Neuronal stem cell (in vitro differentiated cells): ENCODE measurements at regions not wholly inside any gene's neighbourhood (a gene's known extent, or its start where the extent isn't known, plus 50 kb on each side); places are given as distances from the start of the nearest gene placed in this dataset.
"Not testable (repeated sequence)": the region's sequence is repeated elsewhere in the genome, so short reads cannot be mapped to it uniquely, and the experiment has no call there.

ENCODE experiments used
- DNase-seq: peaks from one replicate; pipeline ENCODE4 v3.0.0-alpha.2; 2013; ENCODE audit warnings: low spot score
- H2AFZ ChIP-seq: one replicate; pipeline ENCODE4 v1.6.1; 2013; ENCODE audit warnings: mild to moderate bottlenecking, low read length, inconsistent platforms
- H2AK5ac ChIP-seq: 2 replicates; pipeline ENCODE4 v1.6.1; 2013; ENCODE audit warnings: low read depth, mild to moderate bottlenecking, inconsistent platforms, low read length, moderate library complexity, mixed read lengths
- H2BK120ac ChIP-seq: 2 replicates; pipeline ENCODE4 v1.6.1; 2013; ENCODE audit warnings: low read depth, mild to moderate bottlenecking, inconsistent platforms, low read length, moderate library complexity, mixed read lengths
- H2BK12ac ChIP-seq: one replicate; pipeline ENCODE4 v1.6.1; 2013; ENCODE audit warnings: low read length, inconsistent platforms
- H2BK15ac ChIP-seq: 2 replicates; pipeline ENCODE4 v1.6.1; 2013; ENCODE audit warnings: mild to moderate bottlenecking, low read length, inconsistent platforms, mixed read lengths
- H2BK5ac ChIP-seq: one replicate; pipeline ENCODE4 v1.6.1; 2013; ENCODE audit warnings: inconsistent platforms, mild to moderate bottlenecking, low read length, moderate library complexity
- H3K14ac ChIP-seq: one replicate; pipeline ENCODE4 v1.6.1; 2013; ENCODE audit warnings: low read length, inconsistent platforms
- H3K18ac ChIP-seq: 2 replicates; pipeline ENCODE4 v1.6.1; 2013; ENCODE audit warnings: low read length, inconsistent platforms
- H3K23ac ChIP-seq: 2 replicates; pipeline ENCODE4 v1.6.1; 2013; ENCODE audit warnings: low read depth, mild to moderate bottlenecking, mixed read lengths, low read length, inconsistent platforms; ENCODE audit not compliant: poor library complexity
- H3K27ac ChIP-seq: replicated peaks from 3 replicates; pipeline ENCODE4 v1.5.1; 2013; ENCODE audit warnings: low read length, inconsistent platforms
- H3K27me3 ChIP-seq, 3 experiments: 2 replicates each; pipeline ENCODE4 v1.6.1; 2013; ENCODE audit warnings: low read length in 3 of 3, mild to moderate bottlenecking in 2 of 3, inconsistent platforms in 1 of 3, low read depth in 1 of 3, mixed read lengths in 1 of 3, moderate library complexity in 1 of 3; ENCODE audit not compliant: control insufficient read depth in 3 of 3, insufficient read depth in 3 of 3
- H3K36me3 ChIP-seq, 2 donors: replicated peaks in 1 of 2; 2 replicates each; pipeline ENCODE4 v1.6.1; 2013; ENCODE audit warnings: low read length in 2 of 2; ENCODE audit not compliant: control insufficient read depth in 2 of 2, insufficient read depth in 2 of 2
- H3K4ac ChIP-seq: 2 replicates; pipeline ENCODE4 v1.6.1; 2013; ENCODE audit warnings: inconsistent platforms, mild to moderate bottlenecking, low read length, moderate library complexity
- H3K4me1 ChIP-seq, 2 donors: 1 replicate in 1 of 2; 2 replicates in 1 of 2; pipeline ENCODE4 v1.6.1; 2013; ENCODE audit warnings: low read length in 2 of 2, low read depth in 1 of 2; ENCODE audit not compliant: control insufficient read depth in 2 of 2, insufficient read depth in 1 of 2
- H3K4me2 ChIP-seq: one replicate; pipeline ENCODE4 v1.6.1; 2013; ENCODE audit warnings: mild to moderate bottlenecking, low read length, inconsistent platforms; ENCODE audit not compliant: insufficient read depth, poor library complexity, severe bottlenecking
- H3K4me3 ChIP-seq, 2 donors: 2 replicates each; pipeline ENCODE4 v1.5.1; 2013; ENCODE audit warnings: low read length in 2 of 2, mild to moderate bottlenecking in 2 of 2, inconsistent platforms in 1 of 2, moderate library complexity in 1 of 2
- H3K79me1 ChIP-seq: one replicate; pipeline ENCODE4 v1.6.1; 2013; ENCODE audit warnings: low read depth, mild to moderate bottlenecking, inconsistent platforms, low read length, moderate library complexity
- H3K9ac ChIP-seq: one replicate; pipeline ENCODE4 v1.6.1; 2013; ENCODE audit warnings: mild to moderate bottlenecking, low read depth, low read length, inconsistent platforms; ENCODE audit not compliant: poor library complexity
- H3K9me3 ChIP-seq, 2 donors: replicated peaks in 1 of 2; 2 replicates each; pipeline versions ENCODE3 to v1.6.1; 2013; ENCODE audit warnings: low read length in 2 of 2, mild to moderate bottlenecking in 2 of 2, inconsistent platforms in 1 of 2, low read depth in 1 of 2, mixed read lengths in 1 of 2, moderate library complexity in 1 of 2; ENCODE audit not compliant: control insufficient read depth in 2 of 2, insufficient read depth in 1 of 2
- H4K8ac ChIP-seq: one replicate; pipeline ENCODE4 v1.6.1; 2013; ENCODE audit warnings: low read depth, mild to moderate bottlenecking, inconsistent platforms, low read length, moderate library complexity
- H4K91ac ChIP-seq: one replicate; pipeline ENCODE4 v1.6.1; 2013; ENCODE audit warnings: low read length, low read depth, mild to moderate bottlenecking, inconsistent platforms; ENCODE audit not compliant: poor library complexity
- WGBS, 2 donors: extraction: QIAGEN DNeasy Blood & Tissue Kit; methylation state at CpG; one replicate each; pipeline ENCODE4 v1.1.7; 2013; ENCODE audit warnings: missing lambda C conversion rate in 2 of 2, mixed read lengths in 1 of 2; ENCODE audit not compliant: insufficient read length in 2 of 2, insufficient replicate concordance in 1 of 2; ENCODE audit errors: extremely low coverage in 2 of 2; 5-methylcytosine and 5-hydroxymethylcytosine counted together

GRCh38 chr13:18258801-18259419 is 922.7 kb downstream of the TUBA3C start:
- not testable (repeated sequence) for H2BK12ac ChIP-seq, H2BK120ac ChIP-seq, H3K79me1 ChIP-seq, H3K18ac ChIP-seq, H3K36me3 ChIP-seq, H3K14ac ChIP-seq, H2AK5ac ChIP-seq, H3K23ac ChIP-seq, H4K91ac ChIP-seq, DNase-seq, H2AFZ ChIP-seq, H3K27ac ChIP-seq, H2BK5ac ChIP-seq, H4K8ac ChIP-seq, H3K4me1 ChIP-seq, H3K9ac ChIP-seq, H3K27me3 ChIP-seq, H3K9me3 ChIP-seq, H3K4ac ChIP-seq, H2BK15ac ChIP-seq, H3K4me2 ChIP-seq, H3K4me3 ChIP-seq
- no CpG with 5 or more reads among the region's 25 CpGs for WGBS, 2 donors

- not testable (repeated sequence) for H2AFZ ChIP-seq, H2BK5ac ChIP-seq, H3K4me3 ChIP-seq, H3K18ac ChIP-seq, H2BK120ac ChIP-seq, H3K27ac ChIP-seq, H2BK12ac ChIP-seq, H4K91ac ChIP-seq, H3K9me3 ChIP-seq, H3K4ac ChIP-seq, H2BK15ac ChIP-seq, H4K8ac ChIP-seq, DNase-seq, H3K23ac ChIP-seq, H3K79me1 ChIP-seq, H3K27me3 ChIP-seq, H2AK5ac ChIP-seq, H3K36me3 ChIP-seq, H3K4me1 ChIP-seq, H3K4me2 ChIP-seq, H3K9ac ChIP-seq, H3K14ac ChIP-seq
- WGBS, 2 donors: no CpG with 5 or more reads among the region's 9 CpGs
Observed at GRCh38 chr13:18257686-18258085, 923.9 kb downstream of the TUBA3C start.

GRCh38 chr13:18252848-18253247 is 928.8 kb downstream of the TUBA3C start:
- not testable (repeated sequence) for H3K9me3 ChIP-seq, H3K27me3 ChIP-seq, H3K23ac ChIP-seq, DNase-seq, H2AFZ ChIP-seq, H3K79me1 ChIP-seq, H4K91ac ChIP-seq, H3K4me2 ChIP-seq, H3K18ac ChIP-seq, H2AK5ac ChIP-seq, H2BK120ac ChIP-seq, H3K36me3 ChIP-seq, H2BK5ac ChIP-seq, H3K27ac ChIP-seq, H3K4me1 ChIP-seq, H3K4ac ChIP-seq, H4K8ac ChIP-seq, H2BK12ac ChIP-seq, H3K9ac ChIP-seq, H2BK15ac ChIP-seq, H3K14ac ChIP-seq, H3K4me3 ChIP-seq
- WGBS, 2 donors: no CpG with 5 or more reads among the region's 12 CpGs

GRCh38 chr13:18248533-18249240 is 932.9 kb downstream of the TUBA3C start:
- not testable (repeated sequence) for DNase-seq, H3K4me2 ChIP-seq, H3K14ac ChIP-seq, H3K27me3 ChIP-seq, H3K9ac ChIP-seq, H3K36me3 ChIP-seq, H2AK5ac ChIP-seq, H3K4ac ChIP-seq, H4K91ac ChIP-seq, H3K4me1 ChIP-seq, H2AFZ ChIP-seq, H3K27ac ChIP-seq, H2BK120ac ChIP-seq, H3K79me1 ChIP-seq, H4K8ac ChIP-seq, H2BK5ac ChIP-seq, H3K18ac ChIP-seq, H3K23ac ChIP-seq, H2BK15ac ChIP-seq, H3K9me3 ChIP-seq, H2BK12ac ChIP-seq
- H3K4me3 ChIP-seq: peak overlapping the region in 1 of 2 donors; percentile 63
- 100% methylated on average over 2 of the region's 12 CpGs for WGBS, 2 donors
